Middle frontal gyrus (tissue), 1 donor: ENCODE measurements at regions not wholly inside any gene's neighbourhood (a gene's known extent, or its start where the extent isn't known, plus 50 kb on each side); places are given as distances from the start of the nearest gene placed in this dataset.

ENCODE experiments used
- DNase-seq: peaks from one replicate; pipeline ENCODE4 v3.0.0-alpha.2; 2015; ENCODE audit warnings: low spot score; ENCODE audit errors: extremely low spot score

- no peak for DNase-seq
These were observed 54.4 kb upstream of the NEGR1 start for GRCh38 chr1:72336776-72337175.
